ENCODE measurements at regions not wholly inside any gene's neighbourhood (a gene's known extent, or its start where the extent isn't known, plus 50 kb on each side); places are given as distances from the start of the nearest gene placed in this dataset.

DNA sequence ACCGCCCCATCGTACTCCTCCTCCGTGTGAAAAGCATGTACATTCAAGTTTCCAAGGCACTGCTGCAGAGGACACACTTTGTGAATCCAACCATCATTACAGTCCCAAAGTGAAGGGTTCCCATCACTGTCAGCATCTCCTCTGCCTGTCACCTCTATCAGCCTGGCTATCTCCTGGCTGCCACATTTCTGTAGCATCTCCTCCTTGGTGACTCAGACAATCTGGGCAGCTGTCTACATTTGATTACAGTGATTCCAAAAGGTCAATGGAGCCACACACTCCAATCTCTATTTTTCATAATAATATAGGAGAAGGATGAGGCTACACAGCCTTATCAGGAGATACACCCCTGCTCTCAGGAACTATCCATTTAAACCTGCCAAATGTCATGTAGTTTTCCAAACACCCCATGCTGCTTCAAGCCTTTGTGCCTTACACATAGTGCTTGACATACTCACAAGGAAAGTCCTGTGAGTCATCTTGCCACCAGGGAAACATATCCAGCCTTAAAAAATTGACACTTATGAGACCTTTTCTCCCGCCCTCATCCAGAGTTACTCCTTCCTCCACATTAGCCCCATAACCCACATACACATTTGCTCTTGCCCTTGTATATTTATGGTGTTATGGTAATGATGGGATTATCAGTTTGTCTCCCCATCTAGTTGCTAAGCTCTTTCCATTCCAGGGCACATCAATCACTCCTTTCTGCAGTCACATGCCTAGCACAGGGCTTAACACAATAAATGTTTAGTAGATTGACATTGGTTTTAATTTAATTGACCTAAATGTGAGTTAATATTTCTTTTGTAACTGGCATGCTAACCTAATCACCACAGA is 250.1 kb upstream of the CDH5 start:
- no peaks in the 10 kb centered on the region for H3K4me1 Mint-ChIP-seq

DNA sequence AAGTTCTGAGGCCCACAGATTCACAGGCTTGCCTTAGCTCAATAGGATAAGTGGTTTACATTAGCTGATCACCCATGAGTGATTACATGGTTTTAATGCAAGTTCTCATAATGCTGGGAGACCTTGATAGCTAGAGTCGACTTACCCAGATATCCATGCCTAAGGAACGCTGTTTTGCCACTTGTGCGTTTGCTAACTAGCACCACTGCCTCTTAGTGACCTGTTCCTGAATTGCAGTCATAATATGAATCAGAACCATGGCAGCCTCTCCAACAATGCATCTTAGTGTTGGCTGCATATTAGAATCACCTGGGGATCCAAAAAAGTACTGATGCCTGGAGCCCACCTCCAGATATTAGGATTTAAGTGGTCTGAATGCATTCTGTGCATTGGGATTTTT is 251.1 kb upstream of the CDH5 start:
- ATAC-seq (ENCODE audit: low read depth in 2 of 2) (no peak), DNase-seq (no peak)
- peaks cover 7 to 13% (median 10%) of the 10 kb centered on the region in 3 donors for H3K27me3 Mint-ChIP-seq
- H3K9me3 Mint-ChIP-seq = peaks cover 0 to 10% (median 0%) of the 10 kb centered on the region in 7 donors
- H3K4me3 Mint-ChIP-seq = no peak overlapping the region
- H3K36me3 Mint-ChIP-seq = no peaks in the 10 kb centered on the region
- H3K27ac Mint-ChIP-seq = no peak overlapping the region
- H3K4me1 Mint-ChIP-seq = no peaks in the 10 kb centered on the region

More for the DNA sequence above, 250.1 kb upstream of the CDH5 start:
- Mint-ChIP-seq H3K27ac (no peak overlapping the region), H3K9me3 (peaks cover 0 to 10% (median 0%) of the 10 kb centered on the region in 7 donors), H3K36me3 (no peaks in the 10 kb centered on the region), H3K4me3 (no peak overlapping the region), H3K27me3 (peaks cover 9 to 14% (median 10%) of the 10 kb centered on the region in 3 donors)
- DNase-seq (no peak), ATAC-seq (ENCODE audit: low read depth in 2 of 2) (no peak)

DNA sequence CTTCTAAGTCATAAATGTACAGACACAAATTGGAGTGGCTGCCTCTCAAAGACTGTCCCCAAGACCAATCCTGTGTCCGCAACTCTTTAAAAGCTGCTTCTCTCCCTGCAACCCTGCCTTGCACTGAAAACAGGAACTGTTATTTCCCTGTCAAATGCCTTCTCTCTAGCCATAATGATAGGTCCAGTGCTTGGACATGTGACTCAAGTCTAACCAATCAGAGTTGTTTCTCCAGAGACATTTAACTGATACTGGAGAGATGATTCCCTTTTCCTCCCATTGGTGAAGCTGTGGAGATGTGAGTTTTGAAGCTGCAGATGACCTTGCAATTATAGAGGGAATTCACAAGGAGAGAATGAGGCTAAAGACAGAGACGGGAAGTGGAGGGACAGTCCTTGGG is 253.3 kb upstream of the CDH5 start:
- no peaks in the 10 kb centered on the region for H3K36me3 Mint-ChIP-seq
- DNase-seq (no peak), ATAC-seq (ENCODE audit: low read depth in 2 of 2) (no peak)
- H3K4me3 Mint-ChIP-seq = no peak overlapping the region
- no peaks in the 10 kb centered on the region for H3K4me1 Mint-ChIP-seq
- no peak overlapping the region for H3K27ac Mint-ChIP-seq
- H3K27me3 Mint-ChIP-seq = peaks cover 0 to 15% (median 11%) of the 10 kb centered on the region in 3 donors
- H3K9me3 Mint-ChIP-seq = peaks cover 0 to 10% (median 0%) of the 10 kb centered on the region in 7 donors

DNA sequence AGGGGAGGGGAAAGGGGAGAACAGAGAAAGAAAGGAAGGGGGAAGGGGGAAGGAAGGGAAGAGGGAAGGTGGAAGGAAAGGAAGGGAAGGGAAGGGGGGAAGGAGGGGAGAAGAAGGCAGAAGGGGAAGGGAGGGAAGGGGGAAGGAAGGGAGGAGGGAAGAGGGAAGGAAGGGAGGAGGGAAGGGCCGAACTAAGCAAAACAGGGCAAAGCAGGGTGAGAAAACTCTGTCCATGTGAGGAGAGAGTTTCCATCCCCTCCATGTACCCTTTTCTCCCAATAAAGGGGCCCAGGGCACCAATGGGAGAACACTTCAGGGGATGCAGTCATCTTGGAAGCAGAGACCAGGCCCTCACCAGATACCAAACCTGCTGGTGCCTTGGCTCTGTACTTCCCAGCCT is 256.8 kb upstream of the CDH5 start:
- Mint-ChIP-seq H3K27me3 (peaks cover 0 to 9% (median 5%) of the 10 kb centered on the region in 3 donors), H3K4me1 (no peaks in the 10 kb centered on the region), H3K9me3 (peaks cover 0 to 8% (median 0%) of the 10 kb centered on the region in 7 donors), H3K36me3 (no peaks in the 10 kb centered on the region), H3K4me3 (no peak overlapping the region), H3K27ac (no peak overlapping the region)
- DNase-seq (no peak), ATAC-seq (ENCODE audit: low read depth in 2 of 2) (no peak)

DNA sequence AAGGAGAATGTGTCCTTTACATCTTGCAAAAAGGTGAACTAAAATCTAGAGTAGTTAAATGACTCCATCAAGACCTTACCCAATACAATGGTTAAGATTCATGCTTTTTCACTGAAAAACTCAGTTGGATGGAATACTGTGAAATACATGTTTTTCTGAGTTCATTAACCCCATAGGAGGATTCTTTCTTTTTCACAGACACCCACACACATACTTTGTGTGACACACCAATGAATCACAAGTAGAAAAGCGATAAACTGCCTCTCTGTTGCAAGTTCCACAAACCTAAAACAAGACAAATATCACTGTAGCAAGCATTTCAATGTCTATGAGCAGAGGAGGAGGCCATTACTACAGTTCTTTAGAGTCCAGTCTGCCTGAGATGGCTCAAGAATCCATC is 258.8 kb upstream of the CDH5 start:
- Mint-ChIP-seq H3K4me1 (no peaks in the 10 kb centered on the region), H3K27me3 (peaks cover 0 to 9% (median 5%) of the 10 kb centered on the region in 3 donors), H3K4me3 (no peak overlapping the region), H3K27ac (no peak overlapping the region), H3K9me3 (peaks cover 0 to 5% (median 0%) of the 10 kb centered on the region in 7 donors), H3K36me3 (no peaks in the 10 kb centered on the region)
- ATAC-seq (ENCODE audit: low read depth in 2 of 2) = no peak
- no peak for DNase-seq

DNA sequence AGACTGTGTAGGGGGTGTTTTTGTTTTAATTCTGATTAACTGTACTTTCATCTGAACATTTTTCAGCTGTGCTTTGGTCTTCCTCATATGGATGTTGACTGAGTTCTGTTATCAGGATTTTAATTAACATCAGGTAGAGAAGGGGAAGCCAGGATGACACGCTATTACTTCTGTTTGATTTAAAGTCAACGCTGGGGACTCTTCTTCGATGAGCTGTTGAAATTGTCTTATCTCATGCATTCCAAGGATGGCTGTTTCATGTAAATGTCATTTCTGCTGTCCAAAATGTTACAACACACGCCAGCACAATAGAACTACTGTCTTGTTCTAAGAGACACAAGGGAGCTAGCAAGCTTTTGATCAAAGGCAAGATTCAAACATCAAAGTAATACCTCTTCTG is 263.3 kb upstream of the CDH5 start:
- no peaks in the 10 kb centered on the region for H3K36me3 Mint-ChIP-seq
- ATAC-seq (ENCODE audit: low read depth in 2 of 2) = no peak
- H3K27me3 Mint-ChIP-seq = peaks cover 0 to 4% (median 0%) of the 10 kb centered on the region in 3 donors
- no peaks in the 10 kb centered on the region for H3K4me1 Mint-ChIP-seq
- H3K9me3 Mint-ChIP-seq = peaks cover 0 to 5% (median 0%) of the 10 kb centered on the region in 7 donors
- DNase-seq = no peak
- no peak overlapping the region for H3K27ac Mint-ChIP-seq
- H3K4me3 Mint-ChIP-seq = no peak overlapping the region

DNA sequence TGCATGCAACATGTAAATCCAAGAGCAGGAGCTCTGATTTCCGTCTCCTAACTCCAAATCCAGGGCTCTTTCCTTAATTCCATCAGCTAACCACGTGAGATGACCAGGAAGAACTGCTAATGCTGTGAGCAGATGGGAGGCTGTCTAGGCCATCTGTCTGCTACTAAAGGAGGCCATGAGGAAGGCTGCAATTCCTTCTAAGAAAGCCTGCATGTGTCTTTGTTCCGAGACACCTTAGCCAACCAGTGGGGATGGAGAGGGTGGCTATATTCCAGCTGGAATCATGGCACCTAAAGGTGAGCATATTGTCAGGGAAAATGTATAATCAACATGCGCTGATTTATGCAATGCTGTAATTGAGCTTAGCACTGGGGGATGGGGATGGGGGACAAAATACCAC is 267.2 kb upstream of the CDH5 start:
- Mint-ChIP-seq H3K36me3 (no peaks in the 10 kb centered on the region), H3K4me1 (no peaks in the 10 kb centered on the region), H3K9me3 (no peaks in the 10 kb centered on the region), H3K27me3 (peaks cover 5 to 13% (median 10%) of the 10 kb centered on the region in 3 donors), H3K4me3 (no peak overlapping the region), H3K27ac (no peak overlapping the region)
- no peak for DNase-seq
- ATAC-seq (ENCODE audit: low read depth in 2 of 2) = no peak

DNA sequence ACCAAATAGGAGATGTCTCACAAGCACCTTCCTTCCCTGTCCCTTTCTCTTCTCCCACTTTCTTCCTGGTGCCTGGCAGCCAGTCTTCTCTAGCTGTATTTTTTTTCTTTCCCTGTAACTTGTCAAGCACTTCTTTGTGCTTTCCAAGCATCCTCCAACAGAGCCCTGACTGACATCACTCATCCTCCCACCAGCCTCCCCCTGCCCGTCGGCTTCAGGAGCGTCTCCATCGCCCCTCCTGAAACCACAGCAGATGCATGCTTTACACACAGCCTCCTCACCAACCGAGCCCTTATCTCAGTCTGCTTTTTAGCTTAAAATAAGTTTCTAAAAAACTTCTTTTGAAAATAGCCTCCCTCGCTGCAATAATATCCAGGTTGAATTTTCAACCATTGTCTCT is 268.7 kb upstream of the CDH5 start:
- ATAC-seq (ENCODE audit: low read depth in 2 of 2) (no peak), DNase-seq (no peak)
- Mint-ChIP-seq H3K27me3 (peaks cover 5 to 13% (median 10%) of the 10 kb centered on the region in 3 donors), H3K36me3 (no peaks in the 10 kb centered on the region), H3K9me3 (no peaks in the 10 kb centered on the region), H3K27ac (no peak overlapping the region), H3K4me3 (no peak overlapping the region), H3K4me1 (no peaks in the 10 kb centered on the region)

DNA sequence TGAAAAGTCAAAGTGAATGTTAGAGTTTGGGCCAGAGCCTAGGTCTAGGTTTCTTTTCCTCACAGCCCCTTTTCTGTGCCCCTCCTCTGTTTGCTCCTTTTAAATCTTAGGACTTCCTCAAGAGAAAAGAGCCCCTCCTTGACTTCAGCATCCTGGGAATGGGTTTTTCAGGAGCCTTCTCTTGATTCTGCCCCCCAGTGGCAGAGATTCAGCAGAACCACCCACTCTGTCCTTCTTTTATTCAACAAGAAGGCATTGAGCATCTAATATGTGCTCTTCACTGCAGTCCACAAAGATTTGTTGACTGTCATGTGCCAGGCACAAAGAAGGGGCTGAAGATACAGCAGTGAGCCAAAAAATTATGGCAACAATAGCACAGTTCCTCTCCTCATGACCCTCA is 270.8 kb upstream of the CDH5 start:
- Mint-ChIP-seq H3K27me3 (peaks cover 9 to 17% (median 10%) of the 10 kb centered on the region in 3 donors), H3K36me3 (no peaks in the 10 kb centered on the region), H3K9me3 (peaks cover 0 to 4% (median 0%) of the 10 kb centered on the region in 7 donors), H3K4me3 (no peak overlapping the region), H3K27ac (no peak overlapping the region), H3K4me1 (no peaks in the 10 kb centered on the region)
- ATAC-seq (ENCODE audit: low read depth in 2 of 2) (no peak), DNase-seq (no peak)

DNA sequence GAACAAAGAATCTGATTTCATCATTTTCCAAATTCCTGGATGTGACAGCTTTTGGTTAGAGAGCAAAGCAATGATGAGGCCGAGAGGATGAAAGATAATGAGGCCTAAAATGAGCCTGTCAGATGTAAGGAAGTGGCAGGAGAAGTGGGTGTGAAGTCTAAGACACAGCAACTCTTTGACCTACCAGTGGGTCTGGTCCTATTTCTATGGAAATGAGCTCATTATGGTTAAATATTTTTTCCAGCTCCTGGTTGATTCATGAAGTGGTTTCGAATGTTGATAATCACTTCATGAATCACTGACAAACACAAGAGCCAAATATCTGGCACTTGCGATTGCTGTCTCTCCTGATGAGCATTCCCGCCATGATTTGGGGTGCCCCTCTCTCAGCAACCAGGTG is 273.3 kb upstream of the CDH5 start:
- H3K27ac Mint-ChIP-seq = no peak overlapping the region
- H3K36me3 Mint-ChIP-seq = no peaks in the 10 kb centered on the region
- no peak for ATAC-seq (ENCODE audit: low read depth in 2 of 2)
- H3K4me3 Mint-ChIP-seq = no peak overlapping the region
- H3K4me1 Mint-ChIP-seq = no peaks in the 10 kb centered on the region
- no peak for DNase-seq
- H3K9me3 Mint-ChIP-seq = peaks cover 0 to 4% (median 0%) of the 10 kb centered on the region in 7 donors
- H3K27me3 Mint-ChIP-seq = peaks cover 9 to 18% (median 10%) of the 10 kb centered on the region in 3 donors

DNA sequence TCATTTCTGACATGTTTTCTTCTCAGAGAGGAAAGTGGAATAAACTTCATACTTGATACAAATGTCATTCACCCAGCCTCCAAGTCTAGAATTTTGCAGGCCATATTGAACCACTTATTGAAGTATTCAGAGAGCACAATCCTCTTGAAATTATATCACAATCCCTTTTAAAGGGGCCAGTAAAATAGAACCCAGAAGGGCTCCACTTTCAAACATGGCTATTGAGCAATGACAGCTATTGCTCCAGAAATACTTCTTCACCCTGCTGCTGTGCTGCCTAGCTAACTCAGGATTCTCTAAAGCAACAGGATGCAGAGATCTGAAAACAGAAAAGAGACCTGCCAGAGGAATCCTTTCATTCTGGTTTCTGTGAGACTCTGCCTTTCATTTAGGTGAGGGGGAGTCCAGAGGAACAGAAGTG is 275.0 kb upstream of the CDH5 start:
- H3K9me3 Mint-ChIP-seq = peaks cover 0 to 6% (median 0%) of the 10 kb centered on the region in 7 donors
- no peak overlapping the region for H3K4me3 Mint-ChIP-seq
- peaks cover 0 to 12% (median 4%) of the 10 kb centered on the region in 3 donors for H3K27me3 Mint-ChIP-seq
- no peaks in the 10 kb centered on the region for H3K4me1 Mint-ChIP-seq
- no peaks in the 10 kb centered on the region for H3K36me3 Mint-ChIP-seq
- ATAC-seq (ENCODE audit: low read depth in 2 of 2) (no peak), DNase-seq (no peak)
- no peak overlapping the region for H3K27ac Mint-ChIP-seq

DNA sequence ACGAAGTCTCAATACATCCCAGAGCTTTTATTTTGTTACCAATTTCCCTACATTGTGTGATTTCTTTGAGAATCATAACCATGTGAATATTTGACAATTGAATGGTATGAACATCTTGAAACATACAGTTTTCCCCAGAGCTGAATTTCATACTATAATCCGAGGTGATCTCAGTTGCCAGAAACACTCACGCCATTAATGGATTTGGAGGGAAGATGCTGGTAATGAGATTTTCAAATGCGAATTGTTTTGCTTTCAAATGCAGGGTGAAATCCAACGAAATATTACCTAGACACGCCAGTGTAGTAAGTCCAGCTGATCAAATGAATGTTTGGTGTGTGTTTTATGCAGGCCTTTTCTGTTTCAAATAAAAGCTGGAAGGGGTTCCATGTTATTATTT is 277.8 kb upstream of the CDH5 start:
- H3K27ac Mint-ChIP-seq = no peak overlapping the region
- DNase-seq = no peak
- no peaks in the 10 kb centered on the region for H3K36me3 Mint-ChIP-seq
- H3K4me3 Mint-ChIP-seq = no peak overlapping the region
- H3K9me3 Mint-ChIP-seq = peaks cover 0 to 10% (median 0%) of the 10 kb centered on the region in 7 donors
- H3K4me1 Mint-ChIP-seq = no peaks in the 10 kb centered on the region
- H3K27me3 Mint-ChIP-seq = peaks cover 0 to 9% (median 4%) of the 10 kb centered on the region in 3 donors
- no peak for ATAC-seq (ENCODE audit: low read depth in 2 of 2)

DNA sequence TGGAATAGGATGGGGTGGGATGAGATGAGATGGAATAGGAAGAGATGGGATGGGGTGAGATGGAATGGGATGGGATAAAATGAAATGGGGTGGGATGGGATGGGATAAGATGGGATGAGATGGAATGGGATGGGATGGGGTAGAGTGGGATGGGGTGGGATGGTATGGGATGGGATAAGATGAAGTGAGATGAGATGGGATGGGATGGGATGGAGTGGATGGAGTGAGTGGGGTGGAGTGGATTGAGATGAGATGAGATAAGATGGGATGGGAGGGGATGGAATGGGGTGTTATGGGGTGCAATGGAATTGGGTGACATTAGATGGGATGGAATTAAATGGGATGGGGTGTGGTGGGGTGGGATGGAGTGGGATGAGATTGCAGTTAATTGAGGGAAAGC is 279.2 kb upstream of the CDH5 start:
- DNase-seq (no peak), ATAC-seq (ENCODE audit: low read depth in 2 of 2) (no peak)
- Mint-ChIP-seq H3K27me3 (peaks cover 0 to 8% (median 2%) of the 10 kb centered on the region in 3 donors), H3K27ac (no peak overlapping the region), H3K4me3 (no peak overlapping the region), H3K4me1 (no peaks in the 10 kb centered on the region), H3K36me3 (no peaks in the 10 kb centered on the region), H3K9me3 (peaks cover 0 to 10% (median 0%) of the 10 kb centered on the region in 7 donors)

DNA sequence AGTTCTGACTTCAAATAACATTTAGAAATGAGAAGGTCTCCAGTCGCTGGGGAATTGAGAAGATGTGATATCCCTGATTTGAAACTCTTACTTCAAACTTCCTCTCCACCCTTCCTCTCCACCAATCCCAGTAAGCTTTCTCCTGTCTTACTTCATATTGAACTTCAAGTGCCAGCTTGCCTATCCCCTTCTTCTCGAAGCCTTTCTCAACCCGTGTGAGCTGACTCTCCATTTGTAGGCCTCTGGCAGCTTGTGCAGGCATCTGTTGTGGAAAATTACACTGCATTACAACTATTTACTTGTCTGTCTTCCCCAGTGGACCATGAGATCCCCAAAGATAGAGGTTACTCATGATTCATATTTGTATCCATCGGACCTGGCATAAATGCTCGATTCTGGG is 280.8 kb upstream of the CDH5 start:
- Mint-ChIP-seq H3K4me3 (no peak overlapping the region), H3K9me3 (peaks cover 0 to 10% (median 0%) of the 10 kb centered on the region in 7 donors), H3K27me3 (peaks cover 0 to 4% (median 0%) of the 10 kb centered on the region in 3 donors), H3K4me1 (no peaks in the 10 kb centered on the region), H3K36me3 (no peaks in the 10 kb centered on the region), H3K27ac (no peak overlapping the region)
- DNase-seq (no peak), ATAC-seq (ENCODE audit: low read depth in 2 of 2) (no peak)

All from naive B cell (primary cell).